CD4-positive, alpha-beta T cell treated with Interleukin-4 for 4 hours (primary cell): ENCODE measurements at regions not wholly inside any gene's neighbourhood (a gene's known extent, or its start where the extent isn't known, plus 50 kb on each side); places are given as distances from the start of the nearest gene placed in this dataset.
"Not testable (repeated sequence)": the region's sequence is repeated elsewhere in the genome, so short reads cannot be mapped to it uniquely, and the experiment has no call there.

Experiments
- DNase-seq: peaks from one replicate; pipeline ENCODE4 v3.0.0-alpha.2; 2020

DNA sequence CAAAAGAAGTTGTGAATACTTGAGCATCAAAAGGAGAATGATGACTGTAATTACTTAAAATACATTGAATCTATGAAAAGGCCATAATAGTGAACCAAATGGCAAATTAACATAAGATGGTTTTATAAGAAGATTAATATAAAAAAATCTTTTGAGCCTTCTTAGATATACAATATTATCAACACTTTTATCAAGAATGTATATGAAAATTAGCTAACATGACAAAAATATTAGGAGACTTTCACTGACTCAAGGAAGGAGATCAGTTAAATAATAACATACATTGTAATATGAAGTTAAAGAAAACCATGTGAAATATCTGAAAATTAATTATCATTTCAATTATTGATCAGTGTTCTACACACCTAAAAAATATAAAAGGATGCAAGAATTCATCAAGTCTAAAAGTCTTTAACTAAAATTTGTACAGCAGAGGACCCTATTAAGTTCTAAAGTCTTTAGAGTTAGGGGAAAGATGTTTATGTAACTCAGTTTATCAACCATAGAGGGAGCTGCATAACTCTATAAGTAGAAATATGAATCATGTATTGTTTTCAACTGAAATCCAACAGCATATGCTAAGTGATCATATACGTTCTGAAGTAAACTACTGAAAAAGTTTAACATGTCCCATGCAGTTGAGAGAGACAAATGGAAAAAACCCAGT, 756.1 kb upstream of the MIR17HG start:
- DNase-seq, result no peak

DNA sequence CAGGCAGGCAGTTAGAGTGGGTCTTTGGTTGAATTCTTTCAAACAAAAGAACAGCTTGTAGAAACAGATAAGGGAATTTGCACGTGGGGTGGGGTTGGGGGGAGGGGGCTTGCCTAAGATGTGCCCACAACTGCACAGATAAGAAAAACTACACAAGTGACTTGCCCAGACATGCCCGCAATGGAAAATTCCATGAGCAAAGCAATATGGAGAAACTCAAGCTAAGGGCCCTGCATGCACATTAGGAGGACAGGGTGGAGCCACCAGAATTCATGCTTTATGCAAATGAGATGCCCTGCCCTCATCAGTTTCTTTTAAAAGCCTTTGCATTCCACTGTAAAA, 755.6 kb upstream of the MIR17HG start:
- DNase-seq, result no peak

DNA sequence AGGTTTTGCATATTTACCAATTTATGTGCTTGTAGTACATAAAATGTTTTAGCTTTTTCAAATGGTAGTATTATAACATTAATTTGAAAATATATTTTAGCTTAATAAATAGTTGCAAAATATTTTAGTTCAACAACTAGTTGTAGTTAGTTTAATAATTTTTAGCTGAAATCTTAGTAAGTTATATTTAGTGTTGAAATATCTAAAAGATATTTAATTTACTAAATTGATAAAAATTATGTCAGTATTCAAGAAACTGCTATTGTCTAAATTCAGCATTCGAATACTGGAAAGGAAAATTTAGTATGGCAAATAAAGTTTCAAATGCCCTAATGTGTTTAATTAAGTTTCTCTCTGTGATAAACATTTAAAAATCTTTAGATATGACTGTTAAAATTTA, 754.5 kb upstream of the MIR17HG start:
- DNase-seq, result no peak

DNA sequence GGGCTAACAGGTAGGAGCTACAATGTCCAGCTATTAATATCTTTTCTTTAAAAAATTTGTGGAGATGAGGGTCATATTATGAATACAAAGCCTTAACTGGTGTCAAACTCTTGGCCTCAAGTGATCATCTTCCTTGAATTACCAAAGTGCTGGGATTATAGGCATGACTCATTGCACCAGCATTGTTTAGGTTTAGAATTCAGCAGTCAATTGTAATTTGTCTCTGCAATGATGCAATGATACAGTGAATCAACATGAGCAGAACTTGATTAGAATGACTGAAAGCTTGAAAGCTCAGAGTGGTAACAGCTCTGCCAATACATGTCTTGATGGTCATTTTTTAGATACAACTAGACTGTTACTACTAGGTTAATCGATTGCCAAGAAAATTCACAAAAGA, 752.8 kb upstream of the MIR17HG start:
- DNase-seq, result no peak

DNA sequence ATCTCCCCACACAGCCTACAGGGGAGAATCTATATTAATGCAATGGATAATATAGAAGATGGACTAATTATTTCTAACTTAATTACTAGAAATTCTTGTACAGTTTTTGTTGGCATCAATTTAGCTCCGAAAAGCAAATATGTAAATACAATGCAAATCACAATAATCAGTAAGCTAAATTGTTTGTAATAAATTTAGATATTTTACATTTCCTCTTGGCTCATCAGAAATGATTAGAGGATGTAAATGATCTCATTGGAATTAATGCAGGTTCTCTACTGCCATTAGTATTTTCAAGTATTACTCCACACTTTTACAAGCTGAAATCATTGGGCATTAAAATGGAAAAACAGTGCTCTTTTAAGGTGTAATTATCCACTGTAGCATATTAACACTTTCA, 741.8 kb upstream of the MIR17HG start:
- no peak for DNase-seq

DNA sequence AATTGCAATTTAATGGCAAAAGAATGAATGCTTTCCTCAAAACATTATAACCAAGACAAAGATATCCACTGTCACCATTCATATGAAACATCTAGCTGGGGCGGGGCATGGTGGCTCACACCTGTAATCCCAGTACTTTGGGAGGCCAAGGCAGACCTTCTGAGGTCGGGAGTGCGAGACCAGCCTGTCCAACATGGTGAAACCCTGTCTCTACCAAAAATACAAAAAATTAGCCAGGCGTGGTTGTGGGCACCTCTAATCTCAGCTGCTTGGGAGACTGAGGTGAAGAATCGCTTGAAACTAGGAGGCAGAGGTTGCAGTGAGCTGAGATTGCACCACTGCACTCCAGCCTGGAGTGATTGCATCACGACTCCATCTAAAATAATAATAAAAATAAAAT, 740.6 kb upstream of the MIR17HG start:
- DNase-seq, result not testable (repeated sequence)

DNA sequence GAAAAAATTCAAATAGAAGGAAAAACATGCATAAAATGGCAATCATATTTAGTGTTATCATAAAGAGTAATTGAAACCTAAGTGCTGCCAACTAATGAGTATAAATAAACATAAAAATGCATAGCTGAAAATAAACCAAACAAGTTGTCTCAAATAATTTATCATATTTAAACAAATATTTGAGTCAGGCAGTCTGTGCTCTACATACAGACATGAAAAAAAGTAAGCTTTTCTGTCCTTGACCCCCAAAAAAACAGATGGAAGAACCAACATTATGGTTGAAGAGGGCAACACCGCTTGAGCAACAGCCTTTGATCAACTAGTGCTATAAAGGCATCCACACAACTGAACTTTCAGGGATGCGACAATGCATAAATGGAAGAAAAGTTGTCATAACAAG, 735.1 kb upstream of the MIR17HG start:
- no peak for DNase-seq

DNA sequence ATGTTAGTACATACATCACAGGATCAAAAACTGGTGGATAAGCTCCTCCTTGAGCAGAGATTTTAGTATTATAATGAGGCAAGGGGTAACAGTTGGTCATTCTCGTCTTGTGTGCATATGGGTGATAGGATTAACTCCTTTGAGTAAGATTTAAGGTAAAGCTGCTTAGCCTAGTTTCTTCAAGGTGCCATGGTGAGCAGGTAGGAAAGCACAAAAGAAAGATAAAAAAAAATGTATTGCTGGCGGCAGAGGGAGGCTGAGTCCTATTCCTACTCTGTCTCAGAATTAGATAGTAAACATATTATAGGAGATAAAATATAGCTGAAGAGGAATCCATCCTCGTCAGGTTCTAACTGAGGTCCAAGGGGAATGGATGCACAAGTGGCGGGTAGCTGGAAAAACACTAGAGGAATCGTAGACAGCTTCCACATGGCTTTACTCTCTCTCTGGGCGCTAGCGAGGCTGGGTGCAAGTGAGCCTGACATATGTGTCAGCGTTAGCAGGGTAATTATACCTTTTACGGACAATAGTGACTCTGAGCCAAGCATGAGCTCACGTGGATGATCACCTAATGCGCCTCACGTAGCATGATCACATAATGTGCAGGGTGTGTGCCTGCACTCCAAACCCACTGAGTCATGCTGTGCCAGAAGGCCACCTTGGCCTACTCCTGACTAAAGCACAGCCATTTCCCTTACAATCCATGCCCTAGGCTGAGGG, 734.3 kb upstream of the MIR17HG start:
- no peak for DNase-seq

DNA sequence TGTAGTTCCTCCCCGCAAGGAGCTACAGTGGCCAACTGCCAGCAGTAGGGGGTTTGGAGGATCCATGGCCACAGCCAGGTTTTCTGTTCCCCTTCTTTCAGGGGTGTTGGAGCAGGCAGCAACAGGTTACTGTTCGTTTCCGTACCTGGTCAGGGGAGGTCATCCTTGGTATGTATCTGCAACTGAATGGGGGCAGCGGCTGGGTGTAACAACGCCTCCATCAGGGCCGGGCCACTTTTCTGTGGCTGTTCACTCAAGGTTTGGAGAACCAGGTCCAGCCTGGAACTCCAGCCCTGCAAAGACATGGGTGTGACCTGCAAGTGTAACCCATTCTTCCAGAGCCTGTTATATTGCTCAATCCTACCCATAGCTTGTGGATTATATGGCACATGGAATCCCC, 732.3 kb upstream of the MIR17HG start:
- DNase-seq, result no peak

DNA sequence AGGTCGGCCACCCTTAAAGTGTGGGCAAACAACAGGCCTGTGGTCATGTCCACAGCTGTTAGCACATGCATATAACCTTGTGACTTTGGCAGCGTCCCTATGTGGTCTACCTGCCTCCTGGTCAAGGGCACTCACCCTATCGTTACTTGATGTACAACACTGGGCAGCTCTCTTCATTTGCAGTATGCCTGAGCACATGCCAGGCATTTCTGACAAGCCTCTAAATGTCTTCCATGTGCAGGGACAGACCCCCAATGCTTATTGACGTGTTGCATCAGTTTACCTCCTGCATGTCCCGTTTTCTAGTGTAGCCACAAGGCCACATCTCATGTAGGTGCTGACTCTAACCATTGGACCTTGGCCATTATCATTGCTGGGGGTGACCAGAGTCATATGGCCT, 731.7 kb upstream of the MIR17HG start:
- DNase-seq, result no peak

DNA sequence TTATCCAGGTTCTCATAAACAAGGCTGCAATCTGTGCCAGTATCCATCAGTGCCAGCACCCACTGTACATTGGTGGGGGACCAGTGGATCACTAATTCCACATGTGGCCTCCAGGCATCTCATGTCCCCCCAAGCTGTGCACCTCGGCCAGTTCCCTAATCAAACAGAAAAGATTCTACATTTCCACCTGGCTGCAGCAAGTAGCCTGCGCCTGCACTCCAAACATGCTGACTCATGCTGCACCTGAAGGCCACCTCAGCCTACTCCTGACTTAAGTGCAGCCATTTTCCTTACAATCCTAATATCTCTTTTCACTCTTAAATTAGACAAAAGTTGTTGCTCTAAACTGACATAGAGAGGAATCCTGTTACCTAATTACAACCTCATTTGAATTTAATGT, 729.4 kb upstream of the MIR17HG start:
- no peak for DNase-seq

DNA sequence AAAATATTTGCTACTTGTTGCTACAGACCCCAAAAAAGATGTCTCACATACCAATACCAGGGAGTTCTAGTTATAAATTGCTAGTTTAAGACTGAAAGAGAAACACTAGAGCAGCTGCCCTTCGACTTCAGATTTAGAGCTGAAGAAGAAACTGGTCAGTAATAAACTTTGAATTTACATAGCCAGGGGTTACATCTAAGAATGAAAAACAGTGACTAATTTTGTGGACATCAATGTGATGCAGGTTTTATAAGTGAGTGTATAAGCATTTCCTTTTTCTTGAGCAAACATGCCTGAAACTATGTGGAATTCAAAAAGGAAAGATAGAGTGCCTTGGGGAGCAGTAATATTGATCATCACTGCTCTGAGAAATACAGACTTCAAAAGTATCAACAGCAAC, 724.9 kb upstream of the MIR17HG start:
- no peak for DNase-seq

DNA sequence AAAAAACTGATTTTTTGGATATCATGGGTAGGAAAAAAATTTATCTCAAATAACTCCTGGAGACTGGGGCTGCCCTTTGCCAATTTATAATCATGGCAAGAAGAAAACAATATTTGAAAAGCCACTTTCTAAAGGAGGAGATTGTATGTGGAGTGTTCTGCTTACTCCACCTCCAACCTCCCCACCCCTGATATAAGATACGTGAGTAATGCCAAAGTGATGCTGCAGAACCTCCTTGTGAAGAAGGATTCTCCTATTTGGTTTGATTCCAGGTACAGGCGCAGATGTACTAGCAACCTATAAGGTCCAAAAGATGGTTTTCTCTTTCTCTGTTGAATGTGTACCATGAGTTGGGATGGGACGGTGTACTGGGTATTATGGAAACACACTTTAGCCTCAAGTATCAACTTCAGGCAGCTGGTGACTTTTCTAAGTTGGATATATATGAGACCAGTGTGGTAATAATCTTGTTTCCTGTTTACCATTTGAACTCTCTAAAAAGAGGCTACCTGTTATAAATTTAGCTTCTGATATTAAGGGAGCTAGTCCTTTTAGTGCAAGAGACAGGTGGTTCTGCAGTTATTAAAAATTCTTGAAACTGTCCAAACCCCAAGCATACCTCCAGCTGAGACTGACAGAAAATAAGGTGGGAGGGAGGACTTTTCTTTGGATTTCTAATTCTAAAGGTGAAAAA, 724.0 kb upstream of the MIR17HG start:
- DNase-seq, result no peak

DNA sequence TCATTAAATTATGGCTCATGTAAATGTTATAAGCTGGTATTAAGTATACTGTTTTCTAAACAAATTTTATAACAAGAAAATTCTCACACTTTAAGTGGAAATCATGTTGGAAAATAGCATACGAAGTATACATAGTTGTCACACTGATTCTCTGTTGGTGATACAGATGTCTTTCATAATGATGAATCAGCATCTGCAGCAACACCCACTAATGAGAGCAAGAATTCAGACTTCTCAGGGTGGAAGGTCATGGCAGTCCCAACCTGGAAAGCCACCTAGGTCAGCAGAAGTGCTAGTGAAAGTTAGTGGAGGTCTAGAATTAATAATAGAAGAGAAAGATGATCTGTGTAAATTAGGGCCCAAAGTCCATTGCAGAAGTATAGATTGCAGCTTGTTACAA, 719.7 kb upstream of the MIR17HG start:
- DNase-seq, result no peak

DNA sequence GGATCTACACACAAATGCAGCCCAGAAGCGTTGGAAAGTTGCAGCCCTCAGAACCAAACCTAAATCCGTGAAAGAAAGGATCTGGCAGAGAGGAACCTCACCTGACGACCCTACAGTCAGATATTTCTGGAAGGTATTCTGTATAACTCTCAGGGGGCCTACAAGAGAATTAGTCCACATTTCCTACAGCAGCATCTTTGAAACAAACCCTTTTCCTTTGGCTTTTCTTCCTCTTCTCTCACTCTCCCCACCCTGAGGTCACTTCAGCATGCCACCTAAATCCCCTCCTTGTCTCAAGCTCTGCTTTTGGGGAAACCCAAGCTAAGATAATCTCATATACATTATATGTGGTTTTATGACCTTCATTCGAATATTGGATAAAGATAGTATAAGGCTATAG, 719.0 kb upstream of the MIR17HG start:
- DNase-seq, result no peak

DNA sequence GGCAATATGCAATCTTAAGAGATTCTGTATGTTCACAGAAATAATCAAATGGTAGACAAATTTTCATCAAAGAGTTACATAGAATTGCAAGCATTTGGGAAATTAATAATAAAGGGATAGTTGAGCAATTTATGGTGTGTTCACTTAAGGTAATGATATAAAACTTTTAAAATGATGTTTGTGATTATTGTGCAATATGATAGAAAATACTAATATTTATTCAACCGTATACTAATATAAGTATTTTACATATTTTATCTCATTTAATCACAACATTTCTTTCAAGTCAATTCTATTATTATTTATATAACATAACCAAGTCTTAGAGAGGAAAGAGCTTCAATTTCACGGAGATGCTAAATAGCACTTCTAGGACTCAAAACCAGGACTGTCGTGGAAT, 716.8 kb upstream of the MIR17HG start:
- DNase-seq, result no peak

DNA sequence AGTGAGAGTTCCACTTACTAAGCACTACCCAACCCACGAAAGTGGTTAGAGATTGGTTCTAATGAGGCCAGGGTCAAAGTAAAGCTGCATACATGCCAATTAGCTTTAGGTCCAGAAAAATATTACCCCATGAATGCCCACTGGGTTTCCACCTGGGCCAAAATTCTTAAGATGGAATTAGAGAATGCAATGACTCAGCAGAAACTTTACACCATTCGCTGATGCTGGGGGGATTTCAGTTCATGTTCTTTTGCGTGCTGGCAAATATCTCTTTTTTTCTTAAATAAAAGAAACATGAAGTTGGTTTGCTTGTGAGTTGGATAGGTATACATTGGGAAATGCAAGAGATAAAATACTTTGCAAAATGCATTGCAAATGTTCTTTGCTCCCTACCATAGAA, 715.3 kb upstream of the MIR17HG start:
- no peak for DNase-seq

DNA sequence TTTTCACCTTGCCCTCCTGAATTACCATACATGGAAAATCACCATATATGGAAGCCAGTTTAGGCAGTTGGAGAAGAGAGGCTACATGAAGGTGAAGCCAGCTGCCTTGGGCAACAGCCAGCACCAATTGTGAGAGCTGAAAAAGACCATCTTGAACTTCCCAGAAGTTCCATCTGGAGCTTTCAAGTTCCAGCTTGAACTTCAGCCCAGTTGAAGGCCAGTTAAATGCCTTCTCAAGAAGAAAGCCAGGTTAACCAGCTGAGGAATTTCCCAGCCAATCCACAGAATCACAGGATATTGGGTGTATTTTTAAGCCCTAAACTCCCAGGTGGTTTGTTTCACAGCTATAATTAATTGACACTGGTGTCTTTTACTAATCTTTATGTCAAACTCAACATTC, 713.6 kb upstream of the MIR17HG start:
- no peak for DNase-seq

DNA sequence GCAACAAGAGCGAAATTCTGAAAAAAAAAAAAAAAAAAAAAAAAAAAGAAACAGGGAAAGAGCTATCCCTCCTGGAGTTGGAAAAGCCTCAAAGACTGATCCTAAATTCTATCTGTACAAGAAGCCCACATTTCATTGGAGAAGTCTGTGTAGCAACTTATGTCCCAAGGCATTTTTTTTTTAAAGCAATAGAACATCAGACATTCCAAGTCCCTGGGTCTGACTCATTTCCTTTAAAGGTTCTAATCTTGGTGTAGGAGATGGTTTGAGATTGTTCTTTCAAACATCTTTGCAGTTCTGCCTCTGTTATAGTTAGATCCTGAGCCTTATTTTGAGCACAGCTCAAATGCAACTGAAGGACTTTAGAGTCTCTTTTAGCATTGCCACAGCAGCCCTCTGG, 706.5 kb upstream of the MIR17HG start:
- no peak for DNase-seq

DNA sequence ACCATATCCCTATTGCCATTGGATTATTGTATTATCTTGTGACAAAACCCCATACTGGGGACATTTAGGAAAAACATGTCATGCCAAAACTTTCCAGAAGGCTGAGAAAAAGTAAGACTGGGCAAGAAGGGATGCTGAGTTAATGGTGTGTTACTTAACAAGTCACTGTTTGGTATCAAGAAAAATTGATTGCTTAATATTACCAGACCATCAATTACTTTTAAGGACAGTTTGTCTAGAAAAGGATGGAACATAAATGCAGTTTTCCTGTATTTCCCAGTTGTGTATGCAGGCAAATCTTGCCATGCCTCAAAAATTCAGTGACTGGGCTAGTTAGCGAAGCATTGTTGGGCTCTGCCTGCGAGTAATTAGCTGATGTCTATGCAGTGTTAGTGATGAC, 705.6 kb upstream of the MIR17HG start:
- no peak for DNase-seq

DNA sequence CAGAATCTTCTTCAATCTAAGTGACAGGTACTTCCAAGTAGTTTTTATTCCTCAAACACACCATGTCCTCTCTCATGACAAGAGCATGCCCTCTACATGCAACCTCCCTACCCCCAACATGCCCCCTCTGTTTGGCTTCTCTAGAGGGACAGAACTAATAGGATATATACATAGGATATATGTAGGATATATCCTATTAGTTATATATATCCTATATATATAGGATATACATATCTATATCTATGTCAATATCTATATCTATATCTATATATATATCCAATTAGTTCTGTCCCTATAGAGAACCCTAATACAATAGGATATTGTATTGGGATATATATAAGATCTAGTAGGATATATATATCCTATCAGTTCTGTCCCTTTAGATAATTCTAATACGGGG, 701.9 kb upstream of the MIR17HG start:
- no peak for DNase-seq

DNA sequence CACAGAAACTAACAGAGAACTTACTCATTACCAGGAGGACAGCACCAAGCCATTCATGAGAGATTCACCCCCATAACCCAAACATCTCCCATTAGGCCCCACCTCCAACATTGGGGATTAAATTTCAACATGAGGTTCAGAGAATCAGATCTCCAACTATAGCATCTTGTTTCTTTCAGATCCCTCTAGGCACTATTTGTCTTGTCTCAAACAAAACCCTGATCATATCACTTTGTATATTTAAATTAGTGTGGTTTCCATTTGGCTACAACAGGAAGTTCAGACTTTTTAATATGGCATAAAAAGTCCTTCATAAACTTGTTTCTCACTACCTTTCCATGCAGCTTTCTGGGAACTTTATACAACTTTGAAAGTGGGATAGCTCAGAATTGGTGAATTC, 699.0 kb upstream of the MIR17HG start:
- no peak for DNase-seq

DNA sequence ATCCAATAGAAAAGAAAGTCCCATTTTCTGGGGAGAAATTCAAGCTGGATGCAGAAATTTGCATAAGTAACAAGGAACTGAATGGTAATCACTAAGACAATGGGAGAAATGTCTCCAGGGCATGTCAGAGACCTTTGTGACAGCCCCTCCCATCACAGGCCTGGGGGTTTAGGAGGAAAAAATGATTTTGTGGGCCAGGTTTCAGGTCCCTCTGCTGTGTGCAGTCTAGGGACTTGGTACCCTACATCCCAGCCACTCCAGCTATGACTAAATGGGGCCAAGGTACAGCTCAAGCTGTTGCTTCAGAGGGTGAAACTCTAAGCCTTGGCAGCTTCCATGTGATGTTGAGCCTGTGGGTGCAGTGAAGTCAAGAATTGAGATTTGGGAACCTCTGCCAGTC, 695.5 kb upstream of the MIR17HG start:
- no peak for DNase-seq

DNA sequence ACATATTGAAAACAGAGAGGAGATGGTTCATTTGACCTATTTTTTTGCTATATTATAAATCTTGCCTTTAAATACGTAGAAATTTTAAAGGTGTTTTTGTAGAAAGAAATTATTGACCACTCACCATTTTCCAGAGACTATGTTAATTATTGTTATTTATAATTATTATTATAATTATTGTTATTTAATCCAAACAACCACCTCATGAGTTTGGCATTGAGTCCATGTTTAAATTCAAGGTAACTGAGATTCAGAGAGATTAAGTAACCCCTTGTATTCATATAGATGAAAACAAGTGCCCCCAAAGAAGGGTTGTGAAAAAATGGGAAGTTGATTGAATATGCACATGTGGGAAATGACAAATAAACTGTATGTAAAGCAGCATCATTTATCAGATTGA, 692.5 kb upstream of the MIR17HG start:
- DNase-seq, result no peak

DNA sequence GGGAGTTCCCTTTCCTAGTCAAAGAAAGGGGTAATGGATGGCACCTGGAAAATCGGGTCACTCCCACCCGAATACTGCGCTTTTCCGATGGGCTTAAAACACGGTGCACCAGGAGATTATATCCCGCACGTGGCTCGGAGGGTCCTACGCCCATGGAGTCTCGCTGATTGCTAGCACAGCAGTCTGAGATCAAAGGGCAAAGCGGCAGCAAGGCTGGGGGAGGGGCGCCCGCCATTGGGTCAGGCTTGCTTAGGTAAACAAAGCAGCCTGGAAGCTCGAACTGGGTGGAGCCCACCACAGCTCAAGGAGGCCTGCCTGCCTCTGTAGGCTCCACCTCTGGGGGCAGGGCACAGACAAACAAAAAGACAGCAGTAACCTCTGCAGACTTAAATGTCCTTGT, 683.3 kb upstream of the MIR17HG start:
- DNase-seq, result not testable (repeated sequence)
